ENCODE measurements at regions not wholly inside any gene's neighbourhood (a gene's known extent, or its start where the extent isn't known, plus 50 kb on each side); places are given as distances from the start of the nearest gene placed in this dataset.
"Not testable (repeated sequence)": the region's sequence is repeated elsewhere in the genome, so short reads cannot be mapped to it uniquely, and the experiment has no call there.

GRCh38 chr12:7584137-7584536 is 80.6 kb upstream of the CD163 start:
- not testable (repeated sequence) for TF ChIP-seq POLR2A (IDR thresholded peaks at IDR 0.05; ENCODE audit: low read depth, low read length); TAF1 (IDR thresholded peaks at IDR 0.05; ENCODE audit: low read depth, low read length); POLR2AphosphoS5 (IDR thresholded peaks at IDR 0.05; ENCODE audit: low read depth, low read length); SPI1 (IDR thresholded peaks at IDR 0.05; ENCODE audit: low read depth, low read length); POU2F2 (IDR thresholded peaks at IDR 0.05; ENCODE audit: low read depth, low read length); PAX5 (IDR thresholded peaks at IDR 0.05; ENCODE audit: insufficient read depth, low read length, severe bottlenecking)

Measured in GM12891 (cell line).